Activated CD8-positive, alpha-beta T cell treated with anti-CD3 and anti-CD28 coated beads for 36 hours (primary cell): ENCODE measurements at regions not wholly inside any gene's neighbourhood (a gene's known extent, or its start where the extent isn't known, plus 50 kb on each side); places are given as distances from the start of the nearest gene placed in this dataset.
"Not testable (repeated sequence)": the region's sequence is repeated elsewhere in the genome, so short reads cannot be mapped to it uniquely, and the experiment has no call there.

Experiments used
- ATAC-seq: fragments of 200-7000 bp; cut with Tn5 transposase; one replicate; pipeline ENCODE4 v1.10.0; 2021; ENCODE audit warnings: mild to moderate bottlenecking, moderate library complexity
- CTCF ChIA-PET: fragments of 350-600 bp; sonication (Branson Sonifier 250); formaldehyde crosslinking; loops from one replicate; lab custom pipeline; 2021; ENCODE audit warnings: antibody characterized with exemption; lab: Charles Lee
- POLR2A ChIA-PET: fragments of 350-600 bp; sonication (Branson Sonifier 250); formaldehyde crosslinking; loops from one replicate; lab custom pipeline; 2021; ENCODE audit warnings: antibody characterized with exemption; lab: Charles Lee
- DNase-seq: peaks from one replicate; pipeline ENCODE4 v3.0.0-alpha.2; 2020
- H3K27ac Mint-ChIP-seq: one replicate; pipeline ENCODE4 v1.8.0; 2021; ENCODE audit warnings: mild to moderate bottlenecking, mixed read lengths
- H3K27me3 Mint-ChIP-seq: one replicate; pipeline ENCODE4 v1.8.0; 2021; ENCODE audit warnings: mixed read lengths
- H3K36me3 Mint-ChIP-seq: one replicate; pipeline ENCODE4 v1.8.0; 2021; ENCODE audit warnings: low read depth, mixed read lengths
- H3K4me1 Mint-ChIP-seq: one replicate; pipeline ENCODE4 v1.8.0; 2021; ENCODE audit warnings: low read depth, mixed read lengths
- H3K4me3 Mint-ChIP-seq: one replicate; pipeline ENCODE4 v1.8.0; 2021; ENCODE audit warnings: mild to moderate bottlenecking, moderate library complexity, mixed read lengths
- H3K9me3 Mint-ChIP-seq: one replicate; pipeline ENCODE4 v1.8.0; 2021; ENCODE audit warnings: mixed read lengths
- CTCF ChIP-seq: fragments of 200-600 bp; IDR thresholded peaks from one replicate; pipeline ENCODE4 v1.8.0; 2022; ENCODE audit warnings: antibody characterized with exemption, mild to moderate bottlenecking
- intact Hi-C: fragments of 100-400 bp; cut with micrococcal nuclease; formaldehyde crosslinking; loops from one replicate; pipeline ENCODE4 v1.10.0; 2022

GRCh38 chr3:191030491-191030890, 168.0 kb upstream of the GMNC start:
- Mint-ChIP-seq H3K27me3 (no peaks in the 10 kb centered on the region), H3K4me1 (no peaks in the 10 kb centered on the region), H3K36me3 (no peaks in the 10 kb centered on the region), H3K27ac (no peak overlapping the region), H3K4me3 (no peak overlapping the region), H3K9me3 (no peaks in the 10 kb centered on the region)
- POLR2A ChIA-PET, result no interaction called here
- DNase-seq, result no peak
- no peak for TF ChIP-seq CTCF
- ATAC-seq, result no peak
- CTCF ChIA-PET, result no interaction called here
- intact Hi-C loops, result no loop called here

DNA sequence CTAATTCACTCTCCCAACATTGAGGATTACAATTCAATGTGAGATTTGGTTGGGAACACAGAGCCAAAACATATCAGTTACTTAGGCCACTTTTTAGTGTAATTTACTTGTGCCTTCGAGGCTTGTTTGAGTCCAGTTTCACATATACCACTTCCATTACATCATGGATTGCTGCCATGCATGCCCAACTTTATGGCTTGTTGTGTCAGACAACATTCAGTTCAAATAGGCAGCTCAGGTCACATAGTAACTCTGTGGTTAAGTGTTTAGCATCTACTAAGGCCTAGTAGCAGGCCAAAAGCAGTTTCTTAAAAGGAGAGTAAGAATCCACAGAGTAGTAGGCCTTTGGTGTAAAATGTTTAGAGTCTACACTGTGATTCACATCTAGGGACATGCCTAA, 164.3 kb upstream of the GMNC start:
- Mint-ChIP-seq H3K27me3 (no peaks in the 10 kb centered on the region), H3K9me3 (no peaks in the 10 kb centered on the region), H3K27ac (no peak overlapping the region), H3K4me1 (no peaks in the 10 kb centered on the region), H3K36me3 (no peaks in the 10 kb centered on the region), H3K4me3 (no peak overlapping the region)
- DNase-seq, result no peak
- CTCF ChIA-PET, result no interaction called here
- TF ChIP-seq CTCF, result no peak
- no peak for ATAC-seq
- intact Hi-C loops, result no loop called here
- POLR2A ChIA-PET, result no interaction called here

GRCh38 chr3:191020730-191021396, 158.4 kb upstream of the GMNC start:
- intact Hi-C loops, result no loop called here

GRCh38 chr3:191019855-191020254, 157.4 kb upstream of the GMNC start:
- CTCF ChIA-PET, result no interaction called here
- no peak overlapping the region for H3K27ac Mint-ChIP-seq
- ATAC-seq (no peak), DNase-seq (no peak)
- no peaks in the 10 kb centered on the region for H3K36me3 Mint-ChIP-seq
- no peaks in the 10 kb centered on the region for H3K27me3 Mint-ChIP-seq
- H3K4me3 Mint-ChIP-seq, result no peak overlapping the region
- no peaks in the 10 kb centered on the region for H3K4me1 Mint-ChIP-seq
- H3K9me3 Mint-ChIP-seq, result peaks cover 3% of the 10 kb centered on the region
- intact Hi-C loops, result no loop called here
- POLR2A ChIA-PET, result no interaction called here
- no peak for TF ChIP-seq CTCF

More at GRCh38 chr3:191020730-191021396, 158.4 kb upstream of the GMNC start:
- ChIA-PET CTCF (interaction anchor here (0.6 kb wide), 1 partner anchor 138 kb away, joined by 3 read pairs; no protein-coding TSS in a partner anchor), POLR2A (no interaction called here)
- no peak overlapping the region for H3K27ac Mint-ChIP-seq
- no peak overlapping the region for H3K4me3 Mint-ChIP-seq
- DNase-seq, result no peak
- no peaks in the 10 kb centered on the region for H3K36me3 Mint-ChIP-seq
- H3K27me3 Mint-ChIP-seq, result no peaks in the 10 kb centered on the region
- no peak for ATAC-seq
- no peak for TF ChIP-seq CTCF
- H3K9me3 Mint-ChIP-seq, result no peaks in the 10 kb centered on the region
- H3K4me1 Mint-ChIP-seq, result no peaks in the 10 kb centered on the region

DNA sequence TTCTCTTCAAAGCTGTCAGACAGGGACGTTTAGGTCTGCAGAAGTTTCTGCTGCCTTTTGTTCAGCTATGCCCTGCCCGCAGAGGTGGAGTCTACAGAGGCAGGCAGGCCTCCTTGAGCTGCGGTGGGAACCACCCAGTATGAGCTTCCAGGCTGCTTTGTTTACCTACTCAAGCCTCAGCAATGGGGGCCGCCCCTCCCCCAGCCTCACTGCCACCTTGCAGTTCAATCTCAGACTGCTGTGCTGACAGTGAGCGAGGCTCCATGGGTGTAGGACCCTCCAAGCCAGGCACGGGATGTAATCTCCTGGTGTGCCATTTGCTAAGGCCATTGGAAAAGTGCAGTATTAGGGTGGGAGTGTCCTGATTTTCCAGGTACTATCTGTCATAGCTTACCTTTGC, 153.5 kb upstream of the GMNC start:
- H3K4me1 Mint-ChIP-seq, H3K36me3 Mint-ChIP-seq, DNase-seq, POLR2A ChIA-PET, H3K4me3 Mint-ChIP-seq, H3K27me3 Mint-ChIP-seq, intact Hi-C loops, H3K9me3 Mint-ChIP-seq, ATAC-seq, H3K27ac Mint-ChIP-seq, CTCF ChIA-PET: not testable (repeated sequence)
